HFFc6 (cell line): ENCODE measurements at regions not wholly inside any gene's neighbourhood (a gene's known extent, or its start where the extent isn't known, plus 50 kb on each side); places are given as distances from the start of the nearest gene placed in this dataset.
A peak's percentile ranks its signal among the peaks of the same experiment; 100 is the strongest.

Experiments used
- DNase-seq: peaks from one replicate; pipeline ENCODE4 v3.0.0-alpha.2; 2018
- H3K27ac Mint-ChIP-seq: 2 replicates; pipeline ENCODE4 v1.8.0; 2020; ENCODE audit warnings: mild to moderate bottlenecking, mixed read lengths
- H3K27me3 Mint-ChIP-seq: 2 replicates; pipeline ENCODE4 v1.8.0; 2021; ENCODE audit warnings: mild to moderate bottlenecking, moderate library complexity, mixed read lengths; ENCODE audit not compliant: insufficient read depth
- H3K36me3 Mint-ChIP-seq: 2 replicates; pipeline ENCODE4 v1.8.0; 2021; ENCODE audit warnings: low read depth, mixed read lengths
- H3K4me1 Mint-ChIP-seq: 2 replicates; pipeline ENCODE4 v1.8.0; 2020; ENCODE audit warnings: low read depth, mixed read lengths
- H3K4me3 Mint-ChIP-seq: 2 replicates; pipeline ENCODE4 v1.8.0; 2020; ENCODE audit warnings: mild to moderate bottlenecking, moderate library complexity, mixed read lengths
- H3K9me3 Mint-ChIP-seq: 2 replicates; pipeline ENCODE4 v1.8.0; 2020; ENCODE audit warnings: mild to moderate bottlenecking, mixed read lengths
- TF ChIP-seq, protein P1 (sequence below): fragments of 200-600 bp; sonication (generic); IDR thresholded peaks from 2 replicates; pipeline ENCODE4 v1.5.0; 2021; ENCODE audit warnings: antibody characterized with exemption, mild to moderate bottlenecking

- H3K9me3 Mint-ChIP-seq: no peaks in the 10 kb centered on the region; the same call in 1 of the 2 replicates
- no peak for DNase-seq
- TF ChIP-seq, protein P1, sequence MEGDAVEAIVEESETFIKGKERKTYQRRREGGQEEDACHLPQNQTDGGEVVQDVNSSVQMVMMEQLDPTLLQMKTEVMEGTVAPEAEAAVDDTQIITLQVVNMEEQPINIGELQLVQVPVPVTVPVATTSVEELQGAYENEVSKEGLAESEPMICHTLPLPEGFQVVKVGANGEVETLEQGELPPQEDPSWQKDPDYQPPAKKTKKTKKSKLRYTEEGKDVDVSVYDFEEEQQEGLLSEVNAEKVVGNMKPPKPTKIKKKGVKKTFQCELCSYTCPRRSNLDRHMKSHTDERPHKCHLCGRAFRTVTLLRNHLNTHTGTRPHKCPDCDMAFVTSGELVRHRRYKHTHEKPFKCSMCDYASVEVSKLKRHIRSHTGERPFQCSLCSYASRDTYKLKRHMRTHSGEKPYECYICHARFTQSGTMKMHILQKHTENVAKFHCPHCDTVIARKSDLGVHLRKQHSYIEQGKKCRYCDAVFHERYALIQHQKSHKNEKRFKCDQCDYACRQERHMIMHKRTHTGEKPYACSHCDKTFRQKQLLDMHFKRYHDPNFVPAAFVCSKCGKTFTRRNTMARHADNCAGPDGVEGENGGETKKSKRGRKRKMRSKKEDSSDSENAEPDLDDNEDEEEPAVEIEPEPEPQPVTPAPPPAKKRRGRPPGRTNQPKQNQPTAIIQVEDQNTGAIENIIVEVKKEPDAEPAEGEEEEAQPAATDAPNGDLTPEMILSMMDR: no peak
- no peak overlapping the region for H3K27ac Mint-ChIP-seq
- no peaks in the 10 kb centered on the region; the same call in 1 of the 2 replicates for H3K4me1 Mint-ChIP-seq
- H3K4me3 Mint-ChIP-seq: no peak overlapping the region
- no peaks in the 10 kb centered on the region for H3K36me3 Mint-ChIP-seq
- peaks cover 1% of the 10 kb centered on the region for H3K27me3 Mint-ChIP-seq
Observed at GRCh38 chr18:44514106-44514505, 166.6 kb upstream of the SETBP1 start.

- DNase-seq: no peak
- peaks cover 1% of the 10 kb centered on the region for H3K27me3 Mint-ChIP-seq
- no peaks in the 10 kb centered on the region; the same call in 1 of the 2 replicates for H3K9me3 Mint-ChIP-seq
- no peaks in the 10 kb centered on the region for H3K36me3 Mint-ChIP-seq
- H3K27ac Mint-ChIP-seq: no peak overlapping the region
- H3K4me3 Mint-ChIP-seq: no peak overlapping the region
- TF ChIP-seq, protein P1: no peak
- no peaks in the 10 kb centered on the region; the same call in 1 of the 2 replicates for H3K4me1 Mint-ChIP-seq
Observed at GRCh38 chr18:44514766-44515165, 165.9 kb upstream of the SETBP1 start.

GRCh38 chr18:44516450-44516849 lies 164.2 kb upstream of the SETBP1 start:
- no peak for DNase-seq
- H3K9me3 Mint-ChIP-seq: no peaks in the 10 kb centered on the region; the same call in 1 of the 2 replicates
- no peaks in the 10 kb centered on the region for H3K36me3 Mint-ChIP-seq
- H3K4me1 Mint-ChIP-seq: no peaks in the 10 kb centered on the region; the same call in 1 of the 2 replicates
- H3K4me3 Mint-ChIP-seq: no peak overlapping the region
- H3K27me3 Mint-ChIP-seq: peaks cover 1% of the 10 kb centered on the region
- TF ChIP-seq, protein P1: no peak
- H3K27ac Mint-ChIP-seq: no peak overlapping the region

GRCh38 chr18:44517136-44517535 lies 163.6 kb upstream of the SETBP1 start:
- no peak overlapping the region for H3K4me3 Mint-ChIP-seq
- TF ChIP-seq, protein P1: no peak
- peaks cover 1% of the 10 kb centered on the region for H3K27me3 Mint-ChIP-seq
- DNase-seq: no peak
- no peaks in the 10 kb centered on the region; the same call in 1 of the 2 replicates for H3K9me3 Mint-ChIP-seq
- no peak overlapping the region for H3K27ac Mint-ChIP-seq
- H3K4me1 Mint-ChIP-seq: no peaks in the 10 kb centered on the region; the same call in 1 of the 2 replicates
- H3K36me3 Mint-ChIP-seq: no peaks in the 10 kb centered on the region

DNA sequence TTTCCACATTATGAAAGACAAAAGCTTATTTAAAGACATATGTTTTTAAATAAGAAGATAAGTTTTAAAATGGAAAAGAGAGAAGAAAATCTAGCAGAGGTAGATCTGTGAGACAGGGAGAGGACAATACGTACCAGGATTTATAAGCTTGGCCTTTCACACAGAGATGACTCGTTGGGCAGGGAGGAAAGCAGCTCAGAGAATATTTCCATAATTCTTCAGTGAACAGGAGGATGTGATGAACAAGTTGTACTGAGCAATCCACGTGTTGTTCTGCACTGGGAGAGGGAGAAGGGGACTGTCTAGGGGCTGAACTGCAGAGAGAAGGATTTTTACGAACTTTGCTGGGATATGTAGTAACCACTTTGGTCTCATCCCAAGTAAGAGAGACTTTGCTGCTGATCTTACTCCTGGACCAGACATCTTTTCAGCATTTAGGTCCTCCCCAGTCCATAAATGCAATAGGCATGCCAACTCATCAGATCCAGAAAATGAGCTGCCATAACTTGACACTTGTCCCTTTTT lies 162.5 kb upstream of the SETBP1 start:
- H3K4me3 Mint-ChIP-seq: no peak overlapping the region
- peak; percentile 4 for DNase-seq

More for the DNA sequence above, 162.5 kb upstream of the SETBP1 start:
- Mint-ChIP-seq H3K36me3 (no peaks in the 10 kb centered on the region), H3K9me3 (no peaks in the 10 kb centered on the region; the same call in 1 of the 2 replicates), H3K4me1 (no peaks in the 10 kb centered on the region; the same call in 1 of the 2 replicates), H3K27me3 (no peaks in the 10 kb centered on the region), H3K27ac (no peak overlapping the region)
- TF ChIP-seq, protein P1: no peak
